CD4-positive, alpha-beta T cell (primary cell): ENCODE measurements at regions not wholly inside any gene's neighbourhood (a gene's known extent, or its start where the extent isn't known, plus 50 kb on each side); places are given as distances from the start of the nearest gene placed in this dataset.

Experiments used
- ATAC-seq: fragments of 200-7000 bp; cut with Tn5 transposase; one replicate; pipeline ENCODE4 v1.10.0; 2022; ENCODE audit warnings: mild to moderate bottlenecking; ENCODE audit not compliant: poor library complexity
- CTCF ChIA-PET: fragments of 350-600 bp; sonication (Branson Sonifier 250); formaldehyde crosslinking; loops from one replicate; lab custom pipeline; 2021; ENCODE audit warnings: antibody characterized with exemption, inconsistent platforms; lab: Charles Lee
- POLR2A ChIA-PET: fragments of 350-600 bp; sonication (Branson Sonifier 250); formaldehyde crosslinking; loops from one replicate; lab custom pipeline; 2021; ENCODE audit warnings: antibody characterized with exemption, inconsistent platforms; lab: Charles Lee
- DNase-seq, 14 experiments: peaks; one replicate each; pipeline ENCODE4 v3.0.0-alpha.2; 2013 to 2020; ENCODE audit warnings: mixed read lengths in 2 of 14
- H3K27ac ChIP-seq, 2 donors: one replicate each; pipeline versions ENCODE4 v1.5.1 to v1.7.0; 2013; ENCODE audit warnings: low read length in 2 of 2, low read depth in 1 of 2, mild to moderate bottlenecking in 1 of 2
- H3K27me3 ChIP-seq, 2 experiments: 1 replicate in 1 of 2; 2 replicates in 1 of 2; pipeline versions ENCODE4 v1.6.1 to v1.7.0; 2013; ENCODE audit warnings: low read length in 2 of 2, control low read depth in 1 of 2, mild to moderate bottlenecking in 1 of 2, moderate library complexity in 1 of 2; ENCODE audit not compliant: insufficient read depth in 2 of 2, control insufficient read depth in 1 of 2
- H3K36me3 ChIP-seq: one replicate; pipeline ENCODE4 v1.6.1; 2013; ENCODE audit warnings: low read length, control low read depth; ENCODE audit not compliant: insufficient read depth
- H3K4me1 ChIP-seq: one replicate; pipeline ENCODE4 v1.6.1; 2013; ENCODE audit warnings: low read length, control low read depth; ENCODE audit not compliant: insufficient read depth
- H3K4me3 ChIP-seq: one replicate; pipeline ENCODE4 v1.5.1; 2013; ENCODE audit warnings: mild to moderate bottlenecking, low read length, moderate library complexity
- H3K9me3 ChIP-seq, 2 experiments: 1 replicate in 1 of 2; 2 replicates in 1 of 2; pipeline versions ENCODE4 v1.6.1 to v1.7.0; 2013; ENCODE audit warnings: low read length in 2 of 2, mild to moderate bottlenecking in 2 of 2, control low read depth in 1 of 2, moderate library complexity in 1 of 2; ENCODE audit not compliant: control insufficient read depth in 1 of 2, insufficient read depth in 1 of 2
- H3K27ac Mint-ChIP-seq: one replicate; pipeline ENCODE4 v1.8.0; 2020; ENCODE audit warnings: mixed read lengths
- H3K27me3 Mint-ChIP-seq: one replicate; pipeline ENCODE4 v1.8.0; 2021; ENCODE audit warnings: mixed read lengths
- H3K36me3 Mint-ChIP-seq: one replicate; pipeline ENCODE4 v1.8.0; 2021; ENCODE audit warnings: low read depth, mixed read lengths
- H3K4me1 Mint-ChIP-seq: one replicate; pipeline ENCODE4 v1.8.0; 2021; ENCODE audit warnings: low read depth, mixed read lengths
- H3K4me3 Mint-ChIP-seq: one replicate; pipeline ENCODE4 v1.8.0; 2020; ENCODE audit warnings: mild to moderate bottlenecking, mixed read lengths
- H3K9me3 Mint-ChIP-seq: one replicate; pipeline ENCODE4 v1.8.0; 2020; ENCODE audit warnings: mixed read lengths
- intact Hi-C, 2 experiments: fragments of 100-400 bp; cut with DNase I in 1 of 2; cut with micrococcal nuclease in 1 of 2; formaldehyde crosslinking; loops; one replicate each; pipeline versions ENCODE4 v1.15.1 to v1.9.0; 2023 to 2025; cut with DNase I, micrococcal nuclease
- TF ChIP-seq, protein P1 (sequence below): fragments of 200-600 bp; IDR thresholded peaks from one replicate; pipeline ENCODE4 v1.8.0; 2022; ENCODE audit warnings: antibody characterized with exemption, mild to moderate bottlenecking

DNA sequence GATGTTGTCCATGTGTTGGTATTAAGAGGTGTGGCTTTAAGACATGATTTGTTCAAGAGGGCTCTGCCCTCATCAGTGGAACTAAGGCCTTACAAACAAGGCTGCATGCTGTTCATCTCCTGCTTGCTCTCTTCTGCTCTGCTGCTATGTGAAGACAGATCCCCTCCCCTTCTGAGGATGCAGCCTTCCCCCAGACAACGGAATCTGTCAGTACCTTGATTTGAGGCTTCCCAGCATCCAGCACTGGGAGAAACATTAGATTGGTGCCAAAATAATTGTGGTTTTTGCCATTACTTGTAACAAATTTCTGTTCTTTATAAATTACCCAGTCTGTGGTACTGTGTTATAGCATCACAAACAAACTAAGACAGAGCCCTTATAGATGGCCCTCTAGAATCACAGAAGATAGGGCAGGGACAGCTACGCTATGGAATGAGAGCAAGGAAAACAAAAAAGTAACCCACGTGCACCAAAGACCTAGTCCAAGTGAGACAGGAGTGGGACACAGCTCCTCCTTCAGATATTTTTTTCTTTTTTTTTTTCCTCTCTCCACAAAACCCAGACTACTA, 151.5 kb upstream of the RXFP2 start:
- Mint-ChIP-seq H3K9me3 (no peaks in the 10 kb centered on the region), H3K4me1 (no peaks in the 10 kb centered on the region), H3K27me3 (peaks cover 4% of the 10 kb centered on the region), H3K36me3 (no peaks in the 10 kb centered on the region), H3K27ac (no peak overlapping the region), H3K4me3 (no peak overlapping the region)
- Histone ChIP-seq H3K4me3 (no peak overlapping the region), H3K27me3 (no peaks in the 10 kb centered on the region), H3K36me3 (no peaks in the 10 kb centered on the region), H3K27ac (no peak overlapping the region), H3K4me1 (no peaks in the 10 kb centered on the region), H3K9me3 (peaks cover 0 to 20% of the 10 kb centered on the region in 2 experiments)
- CTCF ChIA-PET, result no interaction called here
- TF ChIP-seq, protein P1, sequence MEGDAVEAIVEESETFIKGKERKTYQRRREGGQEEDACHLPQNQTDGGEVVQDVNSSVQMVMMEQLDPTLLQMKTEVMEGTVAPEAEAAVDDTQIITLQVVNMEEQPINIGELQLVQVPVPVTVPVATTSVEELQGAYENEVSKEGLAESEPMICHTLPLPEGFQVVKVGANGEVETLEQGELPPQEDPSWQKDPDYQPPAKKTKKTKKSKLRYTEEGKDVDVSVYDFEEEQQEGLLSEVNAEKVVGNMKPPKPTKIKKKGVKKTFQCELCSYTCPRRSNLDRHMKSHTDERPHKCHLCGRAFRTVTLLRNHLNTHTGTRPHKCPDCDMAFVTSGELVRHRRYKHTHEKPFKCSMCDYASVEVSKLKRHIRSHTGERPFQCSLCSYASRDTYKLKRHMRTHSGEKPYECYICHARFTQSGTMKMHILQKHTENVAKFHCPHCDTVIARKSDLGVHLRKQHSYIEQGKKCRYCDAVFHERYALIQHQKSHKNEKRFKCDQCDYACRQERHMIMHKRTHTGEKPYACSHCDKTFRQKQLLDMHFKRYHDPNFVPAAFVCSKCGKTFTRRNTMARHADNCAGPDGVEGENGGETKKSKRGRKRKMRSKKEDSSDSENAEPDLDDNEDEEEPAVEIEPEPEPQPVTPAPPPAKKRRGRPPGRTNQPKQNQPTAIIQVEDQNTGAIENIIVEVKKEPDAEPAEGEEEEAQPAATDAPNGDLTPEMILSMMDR, result no peak
- DNase-seq (no peak), ATAC-seq (no peak)
- intact Hi-C loops, result no loop called here
- POLR2A ChIA-PET, result no interaction called here

DNA sequence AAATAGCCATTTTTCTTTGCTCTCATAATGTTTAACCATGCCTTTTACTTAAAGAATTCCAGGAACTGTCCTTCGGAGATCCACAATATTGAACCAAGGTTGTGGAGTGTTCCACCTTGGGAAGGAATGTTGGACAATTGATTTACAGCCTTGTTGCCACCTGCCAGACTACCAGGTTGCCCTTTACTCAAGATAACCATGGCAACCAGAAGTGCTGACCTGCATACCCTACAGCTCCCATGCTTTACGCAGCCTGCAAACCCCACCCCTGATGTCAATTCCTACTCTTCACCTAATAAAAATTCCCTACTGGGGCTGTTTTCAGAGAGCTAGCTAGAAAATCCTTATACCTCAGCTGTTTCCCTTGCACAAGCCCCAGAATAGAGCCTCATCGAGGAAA, 151.0 kb upstream of the RXFP2 start:
- TF ChIP-seq, protein P1, result no peak
- POLR2A ChIA-PET, result no interaction called here
- H3K27me3 Mint-ChIP-seq, result peaks cover 4% of the 10 kb centered on the region

DNA sequence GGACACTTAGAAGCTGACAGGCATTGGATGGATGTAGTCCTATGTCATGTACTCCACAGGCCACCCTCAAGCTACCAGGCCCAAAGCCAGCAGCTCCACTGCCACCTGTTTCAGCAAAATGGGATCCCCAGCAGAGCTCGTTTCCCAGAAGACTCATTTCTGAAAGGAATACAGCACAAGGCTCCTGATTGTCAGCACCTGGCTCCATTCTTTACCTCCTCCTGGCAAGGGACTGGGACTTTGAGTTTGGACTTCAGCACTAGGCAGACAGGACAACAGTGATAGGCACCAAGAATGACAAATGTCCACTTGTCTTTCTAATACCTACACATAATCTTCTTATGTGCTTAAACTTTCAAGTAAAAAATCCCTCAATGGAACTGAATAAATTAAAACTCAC, 150.4 kb upstream of the RXFP2 start:
- Histone ChIP-seq H3K36me3 (no peaks in the 10 kb centered on the region), H3K9me3 (peaks cover 0 to 21% of the 10 kb centered on the region in 2 experiments), H3K4me3 (no peak overlapping the region), H3K27me3 (no peaks in the 10 kb centered on the region), H3K27ac (no peak overlapping the region), H3K4me1 (no peaks in the 10 kb centered on the region)
- H3K4me1 Mint-ChIP-seq, result no peaks in the 10 kb centered on the region
- no peak overlapping the region for H3K4me3 Mint-ChIP-seq
- ChIA-PET POLR2A (no interaction called here), CTCF (no interaction called here)
- ATAC-seq, result no peak
- no peaks in the 10 kb centered on the region for H3K9me3 Mint-ChIP-seq
- H3K27me3 Mint-ChIP-seq, result peaks cover 4% of the 10 kb centered on the region
- H3K36me3 Mint-ChIP-seq, result no peaks in the 10 kb centered on the region
- no peak for DNase-seq
- TF ChIP-seq, protein P1, result no peak
- no peak overlapping the region for H3K27ac Mint-ChIP-seq
- intact Hi-C loops, result no loop called here

More for the DNA sequence above, 151.0 kb upstream of the RXFP2 start:
- no peaks in the 10 kb centered on the region for H3K36me3 ChIP-seq
- no peak overlapping the region for H3K4me3 ChIP-seq
- intact Hi-C loops, result no loop called here
- no peaks in the 10 kb centered on the region for H3K9me3 Mint-ChIP-seq
- peaks cover 0 to 24% of the 10 kb centered on the region in 2 experiments for H3K9me3 ChIP-seq
- ATAC-seq (no peak), DNase-seq (no peak)
- CTCF ChIA-PET, result no interaction called here
- no peaks in the 10 kb centered on the region for H3K4me1 Mint-ChIP-seq
- no peak overlapping the region for H3K4me3 Mint-ChIP-seq
- no peaks in the 10 kb centered on the region for H3K4me1 ChIP-seq
- H3K27ac ChIP-seq, result no peak overlapping the region
- H3K36me3 Mint-ChIP-seq, result no peaks in the 10 kb centered on the region
- no peak overlapping the region for H3K27ac Mint-ChIP-seq
- no peaks in the 10 kb centered on the region for H3K27me3 ChIP-seq
